Ramos (cell line): ENCODE measurements at regions not wholly inside any gene's neighbourhood (a gene's known extent, or its start where the extent isn't known, plus 50 kb on each side); places are given as distances from the start of the nearest gene placed in this dataset.

Source experiments
- in situ Hi-C: fragments of 300-500 bp; cut with MboI; formaldehyde crosslinking; loops from one replicate; pipeline ENCODE4 v1.14.3; 2022; ENCODE audit warnings: low sequenced_read_pairs; ENCODE audit not compliant: unreplicated experiment

DNA sequence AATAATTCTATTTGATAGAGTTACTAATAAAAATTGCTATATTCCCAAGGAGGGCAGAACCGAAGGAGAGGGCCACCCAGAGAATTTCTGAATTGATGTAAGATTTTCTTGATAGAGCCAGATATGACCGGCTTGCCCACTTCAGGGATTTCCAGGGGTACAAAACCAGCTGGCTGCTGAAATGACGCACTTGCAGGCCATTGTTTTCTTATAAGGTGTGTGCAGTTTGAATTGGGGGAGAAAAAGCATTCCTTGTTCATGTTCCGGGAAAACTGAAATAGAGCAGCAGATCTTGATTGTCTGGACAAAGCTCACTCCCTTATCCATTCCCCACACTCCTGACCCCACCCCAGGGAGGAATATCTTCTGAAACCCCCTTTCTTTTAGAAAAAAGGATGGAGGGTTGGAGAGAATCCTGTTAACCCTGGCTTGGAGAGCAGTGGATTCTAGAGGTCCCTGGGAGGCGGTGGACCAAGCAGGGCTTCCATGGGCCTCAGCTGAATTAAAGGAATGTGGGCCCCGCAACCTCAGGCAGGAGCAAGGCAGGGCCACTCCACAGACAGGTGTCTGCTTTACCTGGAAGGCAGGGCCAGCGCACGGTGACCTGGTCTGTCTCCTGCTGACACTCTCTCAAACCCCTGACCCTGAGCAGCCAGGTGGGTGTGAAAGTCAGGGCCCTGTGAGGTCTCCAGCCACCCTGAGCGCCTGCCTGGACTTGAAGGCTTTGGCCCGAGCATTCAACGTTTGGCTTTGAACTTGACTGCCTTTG, 96.4 kb downstream of the TMEM170B start:
- in situ Hi-C loops, result no loop called here

DNA sequence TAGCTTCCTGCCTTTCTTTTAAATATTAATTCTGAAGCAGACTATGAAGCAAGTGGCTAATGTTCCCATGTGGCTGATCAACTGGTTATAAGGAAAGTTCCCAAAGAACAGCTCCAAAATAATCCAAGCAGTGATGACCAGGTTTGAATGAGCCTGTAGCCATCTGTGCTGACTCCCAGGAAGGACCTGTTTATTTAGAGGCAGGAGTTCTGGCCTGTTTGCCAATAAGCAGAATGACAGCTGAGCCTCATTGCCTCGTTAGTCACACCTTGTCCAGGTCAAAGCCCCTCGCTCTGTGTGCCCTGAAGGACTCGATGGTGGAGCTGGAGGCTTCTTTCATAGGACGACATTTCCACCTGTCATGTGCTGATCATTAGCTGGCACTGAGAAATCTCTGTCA, 97.4 kb downstream of the TMEM170B start:
- in situ Hi-C loops, result no loop called here

DNA sequence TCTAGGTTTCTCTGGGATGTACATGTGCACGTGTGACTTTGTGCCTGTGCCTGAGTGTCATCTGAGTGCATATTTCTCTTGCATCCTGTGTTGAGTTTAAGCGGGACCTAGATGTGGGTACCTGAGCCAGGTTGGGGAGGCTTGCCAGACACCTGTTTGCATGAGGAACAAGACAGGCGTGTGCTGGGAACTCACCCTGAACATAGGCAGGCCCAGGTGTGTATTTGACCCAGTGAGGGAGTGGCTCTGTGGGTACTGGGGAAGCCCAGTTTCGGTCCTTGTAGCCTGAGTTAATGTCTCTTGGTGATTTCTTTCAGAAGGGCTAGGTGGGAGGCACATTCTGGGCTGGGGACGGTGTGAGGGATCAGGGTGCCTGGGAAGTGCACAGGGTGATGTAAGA, 98.6 kb downstream of the TMEM170B start:
- in situ Hi-C loops, result no loop called here

DNA sequence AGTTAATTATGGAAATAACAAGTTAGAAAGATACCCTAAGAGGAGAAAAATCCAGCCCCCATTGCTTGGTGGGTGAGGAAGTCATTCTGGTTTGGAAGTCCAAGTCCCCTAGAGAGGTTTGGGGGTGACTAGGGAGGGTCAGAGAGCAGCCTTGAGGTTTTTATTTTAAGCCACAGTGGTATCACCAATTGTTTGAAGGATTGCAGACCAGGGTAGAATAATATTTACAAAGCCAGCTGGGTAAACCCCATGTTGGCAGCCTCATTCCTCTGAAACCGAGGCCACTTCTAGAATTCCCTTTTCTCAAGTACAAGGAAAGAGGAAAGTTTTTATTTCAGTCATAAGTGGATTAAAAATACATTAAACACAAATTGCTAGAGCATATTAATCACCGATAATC, 99.7 kb downstream of the TMEM170B start:
- in situ Hi-C loops, result no loop called here

DNA sequence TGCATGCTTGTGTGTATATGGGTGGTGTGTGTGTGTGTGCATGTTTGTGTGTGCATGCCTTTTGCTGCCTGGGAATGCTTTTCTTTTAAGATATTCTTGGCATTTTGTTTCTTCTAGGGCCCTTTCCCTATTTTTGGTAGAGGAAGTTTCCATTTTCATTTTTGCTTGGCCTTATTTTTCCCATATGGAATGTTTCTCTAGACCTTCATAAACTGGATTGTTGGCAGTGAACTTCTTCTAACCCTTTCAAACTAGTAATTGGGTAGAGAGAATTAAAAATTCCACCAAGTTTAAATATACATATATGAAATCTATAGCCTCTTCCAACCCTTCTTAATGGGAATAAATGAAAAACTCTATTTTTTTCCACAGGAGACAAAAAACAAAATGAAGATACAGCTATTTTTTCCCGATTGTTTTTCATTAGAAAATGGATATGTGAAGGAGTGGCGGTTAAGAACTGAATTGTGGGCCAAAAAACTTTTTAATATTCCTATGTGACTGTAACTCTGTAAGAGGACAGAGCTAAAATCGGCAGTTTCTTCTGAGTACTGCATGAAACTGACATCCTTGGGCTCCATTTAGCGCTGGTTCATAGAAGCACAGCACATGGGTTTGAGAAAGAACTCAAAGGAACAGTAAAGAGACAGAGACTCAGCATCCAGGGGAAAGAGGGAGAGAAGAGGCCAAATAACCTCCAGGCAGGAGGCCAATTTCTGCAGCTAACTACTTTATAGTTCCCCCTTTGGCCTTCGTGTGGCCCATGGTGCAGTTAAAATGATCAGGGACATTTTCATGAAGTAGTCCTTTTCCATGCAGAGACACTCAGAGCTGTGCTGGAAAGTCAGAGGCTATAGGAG, 102.1 kb downstream of the TMEM170B start:
- in situ Hi-C loops, result no loop called here

DNA sequence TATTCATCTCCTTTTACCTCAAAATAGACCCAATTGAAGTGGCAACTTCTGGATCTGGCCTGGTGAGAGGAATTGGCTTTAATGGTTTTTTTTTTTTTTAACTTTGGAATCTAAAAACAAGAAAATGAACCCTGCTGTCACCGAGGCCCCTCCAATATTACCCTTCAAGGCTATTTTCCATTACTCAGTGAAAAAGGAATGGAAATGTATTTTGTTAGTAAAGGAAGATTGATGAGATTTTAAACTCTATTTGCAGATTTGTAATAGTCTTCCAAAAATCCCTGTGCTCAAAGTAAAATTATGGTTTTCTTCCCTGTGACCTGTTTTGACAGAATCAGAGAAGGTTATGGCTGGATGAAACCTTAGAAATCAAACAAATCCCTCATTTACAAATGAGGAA, 102.9 kb downstream of the TMEM170B start:
- in situ Hi-C loops, result no loop called here

DNA sequence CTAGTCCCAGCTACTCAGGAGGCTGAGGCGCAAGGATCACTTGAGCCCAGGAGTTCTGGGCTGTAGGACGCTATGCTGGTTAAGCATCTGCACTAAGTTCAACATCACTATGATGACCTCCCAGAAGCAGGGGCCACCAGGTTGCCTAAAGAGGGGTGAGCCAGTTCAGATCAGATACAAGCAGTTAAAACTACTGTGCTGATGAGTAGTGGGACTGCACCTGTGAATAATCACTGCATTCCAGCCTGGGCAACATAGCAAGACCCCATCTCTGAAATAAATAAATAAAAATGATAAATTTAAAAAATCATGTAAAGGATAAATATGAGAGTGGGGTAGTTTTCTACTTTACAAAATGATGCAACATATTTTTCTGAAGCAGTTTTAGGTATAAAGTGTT, 106.5 kb downstream of the TMEM170B start:
- in situ Hi-C loops, result no loop called here

DNA sequence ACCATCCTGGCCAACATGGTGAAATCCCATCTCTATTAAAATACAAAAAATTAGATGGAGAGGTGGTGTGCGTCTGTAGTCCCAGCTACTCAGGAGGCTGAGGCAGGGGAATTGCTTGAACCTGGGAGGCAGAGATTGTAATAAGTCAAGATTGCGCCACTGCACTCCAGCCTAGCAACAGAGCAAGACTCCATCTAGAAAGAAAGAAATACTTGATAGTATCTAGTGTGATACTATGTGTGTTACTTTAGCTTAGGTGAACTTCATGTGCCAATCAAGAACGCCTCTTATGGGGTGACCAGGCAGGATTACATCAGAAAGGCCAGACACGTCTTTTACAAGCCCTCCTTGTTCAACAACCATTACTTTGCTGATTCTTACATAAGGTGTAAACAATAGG, 107.1 kb downstream of the TMEM170B start:
- in situ Hi-C loops, result no loop called here

DNA sequence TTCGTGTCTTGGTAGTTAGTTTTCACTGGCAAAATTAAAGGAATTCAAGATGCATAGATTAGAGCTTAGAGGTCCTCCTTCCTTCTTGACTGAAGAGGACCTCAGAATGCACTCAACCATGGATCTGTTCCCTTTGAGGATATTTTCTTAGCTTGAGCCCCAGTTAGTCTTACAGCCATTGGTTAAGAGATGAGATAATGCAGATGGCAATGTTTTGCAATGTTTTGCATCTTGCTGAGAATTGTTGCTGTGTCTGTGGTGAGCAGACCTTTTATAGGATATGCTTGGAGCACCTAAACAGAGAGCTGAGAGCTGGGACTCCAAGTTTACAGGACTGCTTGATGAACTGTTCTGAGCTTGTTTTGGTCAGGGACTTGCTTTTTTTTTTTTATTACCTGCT, 107.5 kb downstream of the TMEM170B start:
- in situ Hi-C loops, result no loop called here

DNA sequence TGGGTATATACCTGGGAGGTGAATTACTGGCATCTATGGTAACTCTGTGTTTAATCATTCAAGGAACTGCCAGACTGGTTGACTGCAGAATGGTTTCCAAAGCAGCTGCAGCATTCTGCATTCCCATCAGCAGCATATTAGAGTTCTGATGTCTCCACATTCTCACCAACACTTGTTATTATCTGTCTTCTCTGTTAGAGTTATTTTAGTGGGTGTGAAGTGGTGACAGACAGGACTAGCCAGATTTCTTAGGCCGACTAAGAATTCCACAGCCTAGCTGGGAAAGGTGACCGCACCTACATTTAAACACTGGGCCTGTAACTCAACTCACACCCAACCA, 110.9 kb downstream of the TMEM170B start:
- in situ Hi-C loops, result no loop called here

DNA sequence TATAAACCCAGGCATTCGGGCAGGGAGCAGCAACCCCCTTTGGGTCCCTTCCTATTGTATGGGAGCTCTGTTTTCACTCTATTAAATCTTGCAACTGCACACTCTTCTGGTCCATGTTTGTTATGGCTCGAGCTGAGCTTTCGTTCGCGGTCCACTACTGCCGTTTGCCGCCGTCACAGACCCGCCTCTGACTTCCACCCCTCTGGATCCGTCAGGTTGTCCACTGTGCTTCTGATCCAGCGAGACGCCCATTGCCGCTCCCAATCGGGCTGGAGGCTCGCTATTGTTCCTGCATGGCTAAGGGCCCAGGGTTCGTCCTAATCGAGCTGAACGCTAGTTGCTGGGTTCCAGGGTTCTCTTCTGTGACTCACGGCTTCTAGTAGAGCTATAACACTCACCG, 111.3 kb downstream of the TMEM170B start:
- in situ Hi-C loops, result no loop called here

DNA sequence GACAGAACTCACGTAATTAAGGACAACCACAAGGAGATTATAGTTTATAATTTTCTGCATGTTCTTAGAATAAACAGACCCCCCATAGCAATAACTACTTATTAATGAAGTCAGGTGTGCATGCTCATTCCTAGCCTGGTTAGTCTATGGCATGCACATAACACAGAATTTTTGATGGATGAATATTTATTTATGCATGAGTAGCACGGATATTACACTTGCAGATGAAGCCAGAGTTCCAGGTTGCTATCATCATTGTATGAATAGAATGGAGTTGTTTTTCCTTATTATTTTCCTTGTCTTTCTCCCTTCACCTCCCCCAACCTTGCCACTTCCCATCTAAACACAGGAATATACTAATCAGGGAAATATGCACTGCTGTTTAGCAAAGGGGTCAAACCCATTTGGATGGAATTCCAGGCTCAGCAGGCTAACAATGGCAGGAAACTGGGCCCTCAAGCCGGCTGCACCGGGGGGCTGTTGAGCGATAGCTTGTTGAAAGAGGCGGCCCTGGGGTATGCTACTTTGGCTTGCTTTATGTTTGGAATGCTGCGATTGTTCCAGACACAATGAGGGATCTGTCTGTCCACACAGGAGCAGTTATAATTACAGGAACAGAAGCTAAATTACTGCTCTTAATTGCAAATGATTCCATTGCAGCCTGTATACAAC, 112.6 kb downstream of the TMEM170B start:
- in situ Hi-C loops, result loop anchor here (10.0 to 25.0 kb wide), 2 partner anchors 585 to 962 kb away; no protein-coding TSS in a partner anchor

DNA sequence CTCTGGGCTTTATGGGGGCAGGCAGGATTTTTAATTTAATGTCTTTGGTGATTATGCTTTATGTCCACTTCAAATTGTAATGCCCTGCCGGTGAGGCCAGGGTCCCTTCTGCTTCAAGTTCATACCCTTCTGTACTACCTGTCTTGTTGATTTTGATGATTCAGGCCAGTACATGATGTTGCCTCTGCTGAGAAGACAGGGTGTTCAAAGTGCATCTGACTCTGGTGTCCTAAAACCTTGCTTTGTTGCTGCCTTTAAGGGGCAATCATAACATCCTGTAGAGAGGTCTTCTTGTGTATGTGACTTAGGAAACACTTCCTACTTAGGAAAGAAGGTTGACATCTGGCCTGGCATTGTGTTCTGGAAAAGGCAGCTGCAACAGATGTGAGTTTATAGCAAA, 113.2 kb downstream of the TMEM170B start:
- in situ Hi-C loops, result loop anchor here (10.0 to 25.0 kb wide), 2 partner anchors 584 to 962 kb away; no protein-coding TSS in a partner anchor

DNA sequence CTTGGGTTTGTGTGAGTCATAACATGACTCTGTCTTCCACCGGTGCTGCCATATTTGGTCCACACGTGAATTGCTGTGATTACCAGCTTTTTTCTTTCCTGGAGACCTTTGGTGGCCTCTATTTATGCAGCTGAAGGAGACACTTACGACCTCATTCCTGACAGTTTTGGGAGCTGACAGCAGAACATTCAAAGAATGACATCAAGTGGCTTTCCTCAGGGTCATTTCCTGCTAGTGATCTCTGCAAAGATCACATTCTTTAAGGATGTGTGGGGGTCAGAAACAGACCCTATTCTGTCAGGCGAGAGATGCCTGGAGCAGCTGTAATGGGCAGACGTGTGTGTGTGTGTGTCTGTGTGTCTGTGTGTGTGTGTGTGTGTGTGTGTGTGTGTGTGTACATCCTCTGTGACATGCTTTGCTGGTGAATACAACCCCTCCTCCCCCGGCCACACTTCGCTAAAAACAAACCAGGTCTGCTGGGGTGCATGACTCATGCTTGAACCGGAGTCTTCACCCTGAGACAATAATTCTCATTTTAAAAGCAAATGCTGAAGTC, 115.6 kb downstream of the TMEM170B start:
- in situ Hi-C loops, result loop anchor here (10.0 to 25.0 kb wide), 2 partner anchors 582 to 959 kb away; no protein-coding TSS in a partner anchor

DNA sequence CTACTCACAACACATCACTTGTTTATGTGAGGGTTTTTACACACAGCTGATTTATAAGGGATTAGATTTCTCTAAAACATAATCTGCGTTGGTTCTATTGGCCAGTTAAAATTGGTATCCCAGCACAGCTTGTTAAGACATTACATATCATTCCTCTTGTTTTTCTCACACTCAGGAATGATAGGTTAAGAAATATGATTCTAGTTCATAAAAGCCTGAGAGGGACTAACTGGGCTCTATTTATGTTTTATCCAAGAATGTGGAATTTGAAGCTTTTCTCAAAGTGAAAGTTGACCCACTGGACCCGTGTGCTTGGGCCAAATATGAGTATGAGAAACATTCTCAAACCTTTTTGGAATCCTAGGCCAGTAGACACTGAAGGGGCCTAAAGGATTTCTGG, 117.3 kb downstream of the TMEM170B start:
- in situ Hi-C loops, result loop anchor here (10.0 to 25.0 kb wide), 2 partner anchors 580 to 957 kb away; no protein-coding TSS in a partner anchor

DNA sequence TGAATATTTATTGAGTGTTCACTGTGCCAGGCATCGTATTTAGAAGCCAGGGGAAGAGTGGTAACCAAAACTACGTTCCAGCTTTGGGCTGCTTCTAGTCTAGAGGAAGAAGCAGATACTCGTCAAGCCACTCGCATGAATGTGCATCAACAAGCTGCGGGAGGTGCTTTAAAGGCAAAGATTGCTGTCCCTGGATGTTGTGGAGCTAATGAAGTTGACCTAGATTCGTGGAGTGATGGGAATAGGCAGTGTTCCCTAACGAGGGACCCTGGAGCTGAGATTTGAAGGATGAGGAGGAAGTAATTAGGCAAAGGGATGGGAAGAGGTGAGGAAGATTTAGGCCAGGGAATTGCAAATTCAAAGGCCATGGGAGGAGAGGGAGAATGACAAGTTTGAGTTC, 118.9 kb downstream of the TMEM170B start:
- in situ Hi-C loops, result loop anchor here (10.0 to 25.0 kb wide), 2 partner anchors 578 to 956 kb away; no protein-coding TSS in a partner anchor

DNA sequence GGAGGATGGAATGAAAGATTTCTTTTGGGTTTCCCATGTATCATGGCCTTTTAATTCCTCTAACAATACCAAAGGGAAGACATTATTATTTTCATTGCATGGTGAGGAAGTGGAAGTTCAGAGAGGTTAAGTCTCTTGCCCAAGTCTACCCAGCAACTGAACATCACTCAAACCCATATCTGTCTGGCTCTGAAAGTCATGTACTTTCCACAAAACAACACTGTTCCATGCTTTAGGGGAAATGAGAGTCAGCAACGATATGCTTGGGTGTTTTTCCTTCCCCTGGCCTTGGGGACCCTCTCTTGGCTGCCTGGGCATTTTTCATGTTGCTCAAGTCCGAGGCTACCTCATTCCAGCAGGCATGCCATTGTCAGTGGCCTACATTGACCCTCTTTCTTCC, 118.8 kb downstream of the ADTRP start:
- in situ Hi-C loops, result loop anchor here (10.0 to 25.0 kb wide), 2 partner anchors 575 to 953 kb away; no protein-coding TSS in a partner anchor

DNA sequence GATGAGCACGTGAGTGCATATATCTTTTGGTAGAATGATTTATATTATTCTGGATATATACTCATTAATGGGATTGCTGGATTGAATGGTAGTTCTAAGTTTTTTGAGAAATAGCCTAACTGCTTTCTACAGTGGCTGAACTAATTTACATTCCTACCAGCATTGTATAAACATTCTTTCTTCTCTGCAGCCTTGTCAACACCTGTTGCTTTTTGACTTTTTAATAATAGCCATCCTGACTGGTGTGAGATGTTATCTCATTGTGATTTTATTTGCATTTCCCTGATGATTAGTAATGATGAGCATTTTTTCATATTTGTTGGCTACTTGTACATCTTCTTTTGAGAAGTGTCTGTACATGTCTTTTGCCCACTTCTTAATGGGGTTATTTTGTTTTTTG, 116.3 kb downstream of the ADTRP start:
- in situ Hi-C loops, result loop anchor here (25.0 kb wide), 1 partner anchor 950 kb away; no protein-coding TSS in a partner anchor

DNA sequence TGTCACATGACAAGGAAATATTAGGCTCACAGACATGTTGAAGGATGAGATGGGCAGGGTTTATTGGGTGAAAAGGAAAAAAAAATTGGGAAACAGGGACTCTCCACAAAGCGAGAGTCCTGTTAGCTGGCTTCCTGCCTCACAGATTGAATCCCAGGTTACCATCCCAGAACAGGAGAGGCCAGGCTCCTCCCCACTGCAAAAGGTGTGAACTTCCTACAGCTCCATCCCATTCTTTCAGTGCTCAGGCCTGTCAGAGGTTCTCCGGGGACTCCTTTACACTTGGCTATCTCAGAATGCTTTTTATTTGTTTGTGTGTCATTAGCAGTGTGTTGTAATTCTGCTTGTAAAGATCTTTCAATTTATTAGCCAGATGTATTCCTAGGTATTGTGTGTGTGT, 115.1 kb downstream of the ADTRP start:
- in situ Hi-C loops, result loop anchor here (25.0 kb wide), 1 partner anchor 949 kb away; no protein-coding TSS in a partner anchor
